ENCODE measurements at regions not wholly inside any gene's neighbourhood (a gene's known extent, or its start where the extent isn't known, plus 50 kb on each side); places are given as distances from the start of the nearest gene placed in this dataset.

DNA sequence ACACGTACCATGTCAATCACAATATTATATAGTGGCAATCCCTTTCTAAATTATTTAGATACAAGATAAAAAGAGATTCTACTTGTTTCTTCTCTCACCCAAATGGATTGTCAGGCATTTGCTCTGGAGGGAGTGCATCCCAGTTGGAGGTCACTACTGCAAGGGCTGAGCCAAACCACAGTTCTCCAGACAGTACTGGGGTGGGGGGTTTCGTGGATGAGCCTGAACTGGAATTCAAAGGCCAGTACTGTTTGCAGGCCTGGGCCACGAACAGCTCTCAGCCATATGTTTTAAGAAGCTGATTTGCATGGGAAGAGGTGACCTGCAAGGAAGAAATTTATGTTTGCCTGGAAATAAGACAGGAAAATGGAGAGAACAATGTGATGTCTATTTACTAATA is 314.9 kb downstream of the PMP22 start:
- H3K4me1 Mint-ChIP-seq, result peaks cover 3% of the 10 kb centered on the region; the same call in 1 of the 2 replicates
- no peaks in the 10 kb centered on the region for H3K36me3 Mint-ChIP-seq
- TF ChIP-seq JUN (CRISPR knock-in tag; IDR thresholded peaks at IDR 0.05) (no peak), NR1H2 (CRISPR knock-in tag; IDR thresholded peaks at IDR 0.05) (no peak), FOXJ3 (CRISPR knock-in tag; IDR thresholded peaks at IDR 0.05; ENCODE audit: borderline replicate concordance) (no peak), ATF1 (CRISPR knock-in tag; IDR thresholded peaks at IDR 0.05) (no peak), ZNF317 (CRISPR knock-in tag; IDR thresholded peaks at IDR 0.05; ENCODE audit: borderline replicate concordance, low read depth) (no peak), ZBTB21 (CRISPR knock-in tag; IDR thresholded peaks at IDR 0.05; ENCODE audit: borderline replicate concordance) (no peak), TCF7 (CRISPR knock-in tag; IDR thresholded peaks at IDR 0.05; ENCODE audit: low read depth) (no peak), IRF2 (CRISPR knock-in tag; IDR thresholded peaks at IDR 0.05; ENCODE audit: borderline replicate concordance, low read depth) (no peak), ZNF138 (CRISPR knock-in tag; conservative IDR thresholded peaks at IDR 0.05) (no peak), ZNF263 (CRISPR knock-in tag; IDR thresholded peaks at IDR 0.05; ENCODE audit: low read depth) (no peak), CBFB (CRISPR knock-in tag; IDR thresholded peaks at IDR 0.05; ENCODE audit: low read depth) (no peak), ELF4 (CRISPR knock-in tag; IDR thresholded peaks at IDR 0.05; ENCODE audit: low read depth) (no peak), PRRX2 (CRISPR knock-in tag; IDR thresholded peaks at IDR 0.05) (no peak)
- TF ChIP-seq, protein P1, sequence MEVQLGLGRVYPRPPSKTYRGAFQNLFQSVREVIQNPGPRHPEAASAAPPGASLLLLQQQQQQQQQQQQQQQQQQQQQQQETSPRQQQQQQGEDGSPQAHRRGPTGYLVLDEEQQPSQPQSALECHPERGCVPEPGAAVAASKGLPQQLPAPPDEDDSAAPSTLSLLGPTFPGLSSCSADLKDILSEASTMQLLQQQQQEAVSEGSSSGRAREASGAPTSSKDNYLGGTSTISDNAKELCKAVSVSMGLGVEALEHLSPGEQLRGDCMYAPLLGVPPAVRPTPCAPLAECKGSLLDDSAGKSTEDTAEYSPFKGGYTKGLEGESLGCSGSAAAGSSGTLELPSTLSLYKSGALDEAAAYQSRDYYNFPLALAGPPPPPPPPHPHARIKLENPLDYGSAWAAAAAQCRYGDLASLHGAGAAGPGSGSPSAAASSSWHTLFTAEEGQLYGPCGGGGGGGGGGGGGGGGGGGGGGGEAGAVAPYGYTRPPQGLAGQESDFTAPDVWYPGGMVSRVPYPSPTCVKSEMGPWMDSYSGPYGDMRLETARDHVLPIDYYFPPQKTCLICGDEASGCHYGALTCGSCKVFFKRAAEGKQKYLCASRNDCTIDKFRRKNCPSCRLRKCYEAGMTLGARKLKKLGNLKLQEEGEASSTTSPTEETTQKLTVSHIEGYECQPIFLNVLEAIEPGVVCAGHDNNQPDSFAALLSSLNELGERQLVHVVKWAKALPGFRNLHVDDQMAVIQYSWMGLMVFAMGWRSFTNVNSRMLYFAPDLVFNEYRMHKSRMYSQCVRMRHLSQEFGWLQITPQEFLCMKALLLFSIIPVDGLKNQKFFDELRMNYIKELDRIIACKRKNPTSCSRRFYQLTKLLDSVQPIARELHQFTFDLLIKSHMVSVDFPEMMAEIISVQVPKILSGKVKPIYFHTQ (CRISPR knock-in tag; IDR thresholded peaks at IDR 0.05), result no peak
- TF ChIP-seq, protein P2, sequence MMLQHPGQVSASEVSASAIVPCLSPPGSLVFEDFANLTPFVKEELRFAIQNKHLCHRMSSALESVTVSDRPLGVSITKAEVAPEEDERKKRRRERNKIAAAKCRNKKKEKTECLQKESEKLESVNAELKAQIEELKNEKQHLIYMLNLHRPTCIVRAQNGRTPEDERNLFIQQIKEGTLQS (CRISPR knock-in tag; conservative IDR thresholded peaks at IDR 0.05), result no peak
- TF ChIP-seq, protein P3, sequence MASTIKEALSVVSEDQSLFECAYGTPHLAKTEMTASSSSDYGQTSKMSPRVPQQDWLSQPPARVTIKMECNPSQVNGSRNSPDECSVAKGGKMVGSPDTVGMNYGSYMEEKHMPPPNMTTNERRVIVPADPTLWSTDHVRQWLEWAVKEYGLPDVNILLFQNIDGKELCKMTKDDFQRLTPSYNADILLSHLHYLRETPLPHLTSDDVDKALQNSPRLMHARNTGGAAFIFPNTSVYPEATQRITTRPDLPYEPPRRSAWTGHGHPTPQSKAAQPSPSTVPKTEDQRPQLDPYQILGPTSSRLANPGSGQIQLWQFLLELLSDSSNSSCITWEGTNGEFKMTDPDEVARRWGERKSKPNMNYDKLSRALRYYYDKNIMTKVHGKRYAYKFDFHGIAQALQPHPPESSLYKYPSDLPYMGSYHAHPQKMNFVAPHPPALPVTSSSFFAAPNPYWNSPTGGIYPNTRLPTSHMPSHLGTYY (CRISPR knock-in tag; IDR thresholded peaks at IDR 0.05), result no peak
- TF ChIP-seq, protein P4, sequence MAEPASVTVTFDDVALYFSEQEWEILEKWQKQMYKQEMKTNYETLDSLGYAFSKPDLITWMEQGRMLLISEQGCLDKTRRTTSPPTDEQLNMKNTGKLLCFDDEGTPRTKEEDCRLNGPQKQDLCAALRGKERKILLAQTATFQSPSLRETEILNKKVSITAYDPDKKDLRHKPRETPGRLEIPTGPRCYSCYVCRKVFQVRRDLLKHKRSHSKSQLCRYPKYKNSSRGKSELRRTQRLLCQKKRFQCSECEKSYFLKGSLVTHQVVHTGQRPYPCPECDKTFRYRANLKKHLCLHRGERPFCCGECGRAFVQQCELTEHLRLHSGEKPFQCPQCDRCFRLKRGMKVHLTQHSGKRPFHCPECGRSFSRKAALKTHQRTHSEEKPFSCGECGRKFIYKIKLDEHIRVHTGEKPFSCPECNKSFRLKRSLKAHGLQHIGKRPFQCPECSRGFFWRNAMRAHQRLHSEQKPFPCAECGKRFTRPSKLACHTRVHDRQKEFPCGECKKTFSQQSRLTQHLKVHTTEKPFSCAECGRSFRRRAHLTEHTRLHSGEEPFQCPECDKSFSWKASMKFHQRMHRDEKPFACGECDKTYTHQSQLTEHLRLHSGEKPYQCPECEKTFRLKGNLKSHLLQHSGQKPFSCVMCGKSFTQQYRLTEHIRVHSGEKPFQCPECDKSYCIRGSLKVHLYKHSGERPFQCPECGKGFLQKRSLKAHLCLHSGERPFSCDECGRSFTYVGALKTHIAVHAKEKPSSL (CRISPR knock-in tag; conservative IDR thresholded peaks at IDR 0.05), result no peak
- TF ChIP-seq, protein P5, sequence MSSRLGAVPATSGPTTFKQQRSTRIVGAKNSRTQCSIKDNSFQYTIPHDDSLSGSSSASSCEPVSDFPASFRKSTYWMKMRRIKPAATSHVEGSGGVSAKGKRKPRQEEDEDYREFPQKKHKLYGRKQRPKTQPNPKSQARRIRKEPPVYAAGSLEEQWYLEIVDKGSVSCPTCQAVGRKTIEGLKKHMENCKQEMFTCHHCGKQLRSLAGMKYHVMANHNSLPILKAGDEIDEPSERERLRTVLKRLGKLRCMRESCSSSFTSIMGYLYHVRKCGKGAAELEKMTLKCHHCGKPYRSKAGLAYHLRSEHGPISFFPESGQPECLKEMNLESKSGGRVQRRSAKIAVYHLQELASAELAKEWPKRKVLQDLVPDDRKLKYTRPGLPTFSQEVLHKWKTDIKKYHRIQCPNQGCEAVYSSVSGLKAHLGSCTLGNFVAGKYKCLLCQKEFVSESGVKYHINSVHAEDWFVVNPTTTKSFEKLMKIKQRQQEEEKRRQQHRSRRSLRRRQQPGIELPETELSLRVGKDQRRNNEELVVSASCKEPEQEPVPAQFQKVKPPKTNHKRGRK (CRISPR knock-in tag; IDR thresholded peaks at IDR 0.05; ENCODE audit: borderline replicate concordance), result no peak
- TF ChIP-seq, protein P6, sequence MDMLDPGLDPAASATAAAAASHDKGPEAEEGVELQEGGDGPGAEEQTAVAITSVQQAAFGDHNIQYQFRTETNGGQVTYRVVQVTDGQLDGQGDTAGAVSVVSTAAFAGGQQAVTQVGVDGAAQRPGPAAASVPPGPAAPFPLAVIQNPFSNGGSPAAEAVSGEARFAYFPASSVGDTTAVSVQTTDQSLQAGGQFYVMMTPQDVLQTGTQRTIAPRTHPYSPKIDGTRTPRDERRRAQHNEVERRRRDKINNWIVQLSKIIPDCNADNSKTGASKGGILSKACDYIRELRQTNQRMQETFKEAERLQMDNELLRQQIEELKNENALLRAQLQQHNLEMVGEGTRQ (CRISPR knock-in tag; IDR thresholded peaks at IDR 0.05), result no peak
- DNase-seq (ENCODE audit: low spot score), result no peak
- peaks cover 8% of the 10 kb centered on the region for H3K9me3 Mint-ChIP-seq
- ATAC-seq, result no peak
- H3K27ac Mint-ChIP-seq, result no peak overlapping the region
- no peak overlapping the region for H3K4me3 Mint-ChIP-seq
- CTCF ChIA-PET, result no interaction called here
- H3K27me3 Mint-ChIP-seq (ENCODE audit: low read depth), result no peaks in the 10 kb centered on the region; the same call in 1 of the 2 replicates
- POLR2A ChIA-PET, result no interaction called here

All from WTC11 (cell line).